ENCODE measurements at regions not wholly inside any gene's neighbourhood (a gene's known extent, or its start where the extent isn't known, plus 50 kb on each side); places are given as distances from the start of the nearest gene placed in this dataset.
"Not testable (repeated sequence)": the region's sequence is repeated elsewhere in the genome, so short reads cannot be mapped to it uniquely, and the experiment has no call there.

DNA sequence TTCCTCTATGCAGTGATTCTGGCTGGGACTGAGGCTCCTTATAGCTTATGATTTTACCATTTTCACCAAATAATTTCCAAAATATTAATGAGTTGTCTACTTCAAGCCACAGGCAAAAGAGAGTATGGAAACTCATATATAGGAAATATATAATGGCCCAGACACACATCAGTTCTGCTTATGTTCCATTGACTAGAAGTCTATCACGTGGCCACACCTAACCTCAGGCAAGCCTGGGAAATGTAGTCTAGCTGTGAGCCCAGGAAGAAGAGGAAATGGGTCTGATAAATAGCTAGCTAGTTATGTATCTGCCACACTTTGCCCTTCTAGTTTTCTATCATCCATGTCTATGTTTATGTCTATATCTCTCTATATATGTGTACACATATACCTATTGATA, 195.1 kb downstream of the OTOL1 start:
- DNase-seq (ENCODE audit: low spot score), result no peak
- H3K27ac ChIP-seq, result no peak overlapping the region
- TF ChIP-seq, protein P1, sequence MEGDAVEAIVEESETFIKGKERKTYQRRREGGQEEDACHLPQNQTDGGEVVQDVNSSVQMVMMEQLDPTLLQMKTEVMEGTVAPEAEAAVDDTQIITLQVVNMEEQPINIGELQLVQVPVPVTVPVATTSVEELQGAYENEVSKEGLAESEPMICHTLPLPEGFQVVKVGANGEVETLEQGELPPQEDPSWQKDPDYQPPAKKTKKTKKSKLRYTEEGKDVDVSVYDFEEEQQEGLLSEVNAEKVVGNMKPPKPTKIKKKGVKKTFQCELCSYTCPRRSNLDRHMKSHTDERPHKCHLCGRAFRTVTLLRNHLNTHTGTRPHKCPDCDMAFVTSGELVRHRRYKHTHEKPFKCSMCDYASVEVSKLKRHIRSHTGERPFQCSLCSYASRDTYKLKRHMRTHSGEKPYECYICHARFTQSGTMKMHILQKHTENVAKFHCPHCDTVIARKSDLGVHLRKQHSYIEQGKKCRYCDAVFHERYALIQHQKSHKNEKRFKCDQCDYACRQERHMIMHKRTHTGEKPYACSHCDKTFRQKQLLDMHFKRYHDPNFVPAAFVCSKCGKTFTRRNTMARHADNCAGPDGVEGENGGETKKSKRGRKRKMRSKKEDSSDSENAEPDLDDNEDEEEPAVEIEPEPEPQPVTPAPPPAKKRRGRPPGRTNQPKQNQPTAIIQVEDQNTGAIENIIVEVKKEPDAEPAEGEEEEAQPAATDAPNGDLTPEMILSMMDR (conservative IDR thresholded peaks at IDR 0.05; ENCODE audit: low read depth), result no peak
- ChIA-PET CTCF (no interaction called here), POLR2A (ENCODE audit: low non-redundant PET) (no interaction called here)

DNA sequence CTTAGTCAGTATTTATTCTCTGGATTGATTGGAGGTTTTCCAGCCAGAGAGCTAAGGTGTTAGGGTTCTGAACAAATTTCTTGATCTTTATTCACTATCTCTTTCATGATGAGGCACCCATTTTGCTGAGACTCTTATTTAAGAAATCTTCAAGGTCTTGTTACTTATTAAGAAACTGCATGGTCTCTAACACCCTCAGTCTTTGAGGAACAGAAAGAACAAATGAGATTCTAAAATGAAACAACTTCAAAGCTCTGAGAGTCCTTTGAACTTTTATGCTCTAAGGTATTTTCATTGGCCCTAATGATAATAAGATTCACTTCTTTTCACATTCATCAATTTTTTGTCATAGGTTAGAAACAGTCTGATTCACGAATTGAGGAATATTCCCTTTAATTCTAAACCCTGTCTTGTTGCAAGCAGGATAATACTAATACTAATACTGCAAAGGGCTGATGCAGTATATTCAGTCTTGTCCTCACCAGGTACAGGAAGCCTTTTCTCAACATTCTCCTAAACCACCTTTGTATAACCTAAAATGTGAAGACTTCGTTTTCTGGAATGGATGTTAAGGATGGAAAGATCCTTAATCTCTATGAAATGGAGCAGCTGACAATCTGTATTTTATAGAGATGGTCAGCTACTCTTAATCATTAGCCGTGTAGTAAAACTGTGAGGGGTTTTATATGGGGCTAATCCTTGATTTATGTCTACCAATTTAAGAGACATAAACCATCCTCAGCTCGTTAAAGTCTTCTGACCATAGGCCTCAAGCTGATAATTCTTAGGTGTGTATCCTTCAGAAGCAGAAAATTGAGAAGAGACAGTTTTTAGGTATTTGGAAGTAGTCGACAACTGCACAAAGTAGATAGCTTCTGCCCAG, 198.3 kb downstream of the OTOL1 start:
- ChIA-PET CTCF (interaction anchor here (0.7 kb wide), 1 partner anchor 1041 kb away, joined by 5 read pairs; no protein-coding TSS in a partner anchor), POLR2A (ENCODE audit: low non-redundant PET) (no interaction called here)
- no peak for DNase-seq (ENCODE audit: low spot score)
- no peak overlapping the region for H3K27ac ChIP-seq
- TF ChIP-seq, protein P1 (conservative IDR thresholded peaks at IDR 0.05; ENCODE audit: low read depth), result no peak

DNA sequence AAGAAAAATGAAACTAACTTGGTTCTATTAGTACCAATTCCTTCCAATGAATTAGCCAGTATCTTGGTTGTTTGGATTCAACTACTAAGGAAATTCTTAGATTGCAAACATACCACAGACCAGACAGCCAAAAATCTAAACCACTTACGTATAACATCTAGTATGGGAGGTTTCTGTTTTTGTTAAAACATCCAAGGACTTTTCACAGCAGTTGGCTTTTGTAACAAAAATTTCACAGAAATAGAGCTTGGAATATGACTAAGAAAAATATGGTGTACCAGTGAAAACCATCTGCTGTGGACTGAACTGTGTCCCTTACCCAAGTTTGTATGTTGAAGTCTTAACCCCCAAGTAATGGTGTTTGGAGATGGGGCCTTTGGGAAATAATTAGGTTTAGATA, 199.2 kb downstream of the OTOL1 start:
- ChIA-PET CTCF (no interaction called here), POLR2A (ENCODE audit: low non-redundant PET) (no interaction called here)
- no peak for DNase-seq (ENCODE audit: low spot score)
- H3K27ac ChIP-seq, result no peak overlapping the region
- TF ChIP-seq, protein P1 (conservative IDR thresholded peaks at IDR 0.05; ENCODE audit: low read depth), result no peak

DNA sequence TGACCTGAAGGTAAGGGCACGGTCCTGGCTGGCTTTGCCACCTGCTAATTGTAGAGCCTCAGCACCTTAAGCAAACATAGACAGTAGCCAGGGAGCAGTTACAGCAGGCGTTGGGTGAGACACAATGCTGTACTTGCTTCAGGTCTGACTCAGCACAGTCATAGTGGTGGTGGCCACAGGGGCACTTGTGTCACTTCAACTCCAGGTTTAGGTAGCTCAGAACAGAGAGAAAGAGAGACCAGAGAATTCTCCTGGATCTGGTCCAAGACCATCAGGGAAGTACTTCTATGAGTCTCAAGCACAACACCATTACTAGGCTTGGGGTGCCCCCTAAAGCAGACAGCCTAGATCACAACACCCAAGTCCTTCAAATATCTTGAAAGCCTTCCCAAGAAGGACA, 204.4 kb downstream of the OTOL1 start:
- ChIA-PET CTCF (no interaction called here), POLR2A (ENCODE audit: low non-redundant PET) (no interaction called here)
- TF ChIP-seq, protein P1 (conservative IDR thresholded peaks at IDR 0.05; ENCODE audit: low read depth), result no peak
- DNase-seq (ENCODE audit: low spot score), result no peak
- H3K27ac ChIP-seq, result no peak overlapping the region

DNA sequence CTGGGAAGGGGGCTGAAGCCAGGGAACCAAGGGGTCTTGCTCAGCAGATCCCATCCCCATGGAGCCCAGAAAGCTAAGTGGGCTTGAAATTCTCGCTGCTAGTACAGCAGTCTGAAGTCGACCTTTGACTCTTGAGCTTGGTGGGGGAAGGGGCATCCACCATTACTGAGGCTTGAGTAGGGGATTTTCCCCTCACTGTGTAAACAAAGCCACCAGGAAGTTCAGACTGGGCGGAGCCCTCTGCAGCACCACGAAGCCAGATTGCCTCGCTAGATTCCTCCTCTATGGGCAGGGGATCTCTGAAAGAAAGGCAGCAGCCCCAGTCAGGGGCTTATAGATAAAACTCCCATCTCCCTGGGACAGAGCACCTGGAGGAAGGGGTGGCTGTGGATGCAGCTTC, 210.6 kb downstream of the OTOL1 start:
- H3K27ac ChIP-seq; DNase-seq (ENCODE audit: low spot score); POLR2A ChIA-PET (ENCODE audit: low non-redundant PET); CTCF ChIA-PET: not testable (repeated sequence)

DNA sequence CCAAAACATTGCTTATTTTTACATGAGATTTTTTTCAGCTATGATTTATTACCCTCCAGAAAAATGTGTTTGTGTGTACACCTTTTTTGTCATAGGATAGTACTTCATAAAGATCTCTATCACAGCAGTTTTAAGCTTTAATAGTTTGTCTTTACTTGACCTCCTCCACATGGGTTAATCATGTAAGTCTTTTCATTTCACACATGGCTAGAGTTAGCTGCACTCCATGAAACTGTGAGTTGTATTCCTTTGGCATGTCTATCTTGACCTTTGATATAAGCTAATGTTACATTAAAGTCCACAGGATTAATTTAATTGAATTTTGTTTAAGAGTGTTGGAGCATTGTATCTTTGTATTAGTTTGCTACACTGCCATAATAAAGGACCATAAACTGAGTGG, 217.1 kb downstream of the OTOL1 start:
- TF ChIP-seq, protein P1 (conservative IDR thresholded peaks at IDR 0.05; ENCODE audit: low read depth), result no peak
- POLR2A ChIA-PET (ENCODE audit: low non-redundant PET), result no interaction called here
- no peak overlapping the region for H3K27ac ChIP-seq
- CTCF ChIA-PET, result interaction anchor here (0.6 kb wide), 1 partner anchor 675 kb away, joined by 6 read pairs; no protein-coding TSS in a partner anchor
- DNase-seq (ENCODE audit: low spot score), result no peak

DNA sequence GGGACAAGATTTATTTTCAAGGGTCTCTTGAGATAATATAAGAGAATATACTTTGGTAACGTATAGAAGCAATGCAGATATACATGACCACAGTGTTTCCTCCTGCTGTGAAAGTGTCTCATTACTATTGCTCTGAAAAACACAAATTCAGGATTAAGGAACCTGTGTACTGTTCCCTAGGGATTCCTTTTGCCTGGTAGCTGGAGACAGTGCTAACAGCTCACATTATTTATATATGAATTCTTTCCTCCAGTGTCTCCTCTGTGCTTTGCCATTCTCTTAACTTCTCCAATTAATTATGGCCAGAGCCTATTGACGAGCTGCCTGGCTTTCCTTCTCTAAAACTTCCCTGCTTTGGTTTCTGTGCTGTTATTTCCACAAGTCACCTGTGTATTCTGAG, 235.4 kb downstream of the OTOL1 start:
- no peak overlapping the region for H3K27ac ChIP-seq
- TF ChIP-seq, protein P1 (conservative IDR thresholded peaks at IDR 0.05; ENCODE audit: low read depth), result no peak
- CTCF ChIA-PET, result no interaction called here
- POLR2A ChIA-PET (ENCODE audit: low non-redundant PET), result no interaction called here
- no peak for DNase-seq (ENCODE audit: low spot score)

Measured in RWPE1 (cell line).